KMS-11 (cell line): ENCODE measurements at regions not wholly inside any gene's neighbourhood (a gene's known extent, or its start where the extent isn't known, plus 50 kb on each side); places are given as distances from the start of the nearest gene placed in this dataset.

Experiments used
- H2AFZ ChIP-seq: fragments of 200-600 bp; sonication (generic); 2 replicates; pipeline ENCODE4 v1.6.1; 2016; ENCODE audit warnings: antibody characterized with exemption, mixed run types, low read depth
- H3K27ac ChIP-seq: fragments of 200-600 bp; sonication (generic); 2 replicates; pipeline ENCODE4 v1.6.1; 2016; ENCODE audit warnings: mild to moderate bottlenecking, mixed run types
- H3K27me3 ChIP-seq: fragments of 200-600 bp; sonication (generic); 2 replicates; pipeline ENCODE4 v1.6.1; 2017; ENCODE audit warnings: mild to moderate bottlenecking, low read depth, mixed run types, moderate library complexity; ENCODE audit not compliant: insufficient read depth
- H3K36me3 ChIP-seq: fragments of 200-600 bp; sonication (generic); 2 replicates; pipeline ENCODE4 v1.6.1; 2017; ENCODE audit warnings: mild to moderate bottlenecking, mixed run types; ENCODE audit not compliant: insufficient read depth
- H3K4me1 ChIP-seq: fragments of 200-600 bp; sonication (generic); 2 replicates; pipeline ENCODE4 v1.6.1; 2016; ENCODE audit warnings: mild to moderate bottlenecking, low read depth, mixed run types; ENCODE audit not compliant: poor library complexity, severe bottlenecking
- H3K4me2 ChIP-seq: fragments of 200-600 bp; sonication (generic); 2 replicates; pipeline ENCODE4 v1.7.0; 2016; ENCODE audit warnings: mild to moderate bottlenecking, mixed run types
- H3K4me3 ChIP-seq: fragments of 200-600 bp; sonication (generic); IDR thresholded peaks from 2 replicates; pipeline ENCODE4 v1.6.1; 2017; ENCODE audit warnings: low read depth, low read length, mixed read lengths; ENCODE audit not compliant: insufficient read depth
- H3K79me2 ChIP-seq: fragments of 200-600 bp; sonication (generic); 2 replicates; pipeline ENCODE4 v1.6.1; 2016; ENCODE audit warnings: low read depth, mixed run types; ENCODE audit not compliant: insufficient read depth
- H3K9ac ChIP-seq: fragments of 200-600 bp; sonication (generic); 2 replicates; pipeline ENCODE4 v1.6.1; 2016; ENCODE audit warnings: mild to moderate bottlenecking, mixed run types
- H4K20me1 ChIP-seq: fragments of 200-600 bp; sonication (generic); 2 replicates; pipeline ENCODE4 v1.6.1; 2016; ENCODE audit warnings: mild to moderate bottlenecking, mixed run types; ENCODE audit not compliant: insufficient read depth
- CTCF ChIP-seq: fragments of 200-600 bp; sonication (generic); conservative IDR thresholded peaks from 2 replicates; pipeline ENCODE4 v1.6.1; 2017; ENCODE audit warnings: low read depth, mild to moderate bottlenecking, antibody characterized with exemption, low read length, moderate library complexity, mixed read lengths

- H3K27me3 ChIP-seq: no peaks in the 10 kb centered on the region
- no peaks in the 10 kb centered on the region for H3K79me2 ChIP-seq
- no peaks in the 10 kb centered on the region for H4K20me1 ChIP-seq
- H2AFZ ChIP-seq: no peak overlapping the region
- H3K9ac ChIP-seq: no peak overlapping the region
- no peak for TF ChIP-seq CTCF
- no peaks in the 10 kb centered on the region for H3K36me3 ChIP-seq
- H3K27ac ChIP-seq: no peak overlapping the region
- no peak overlapping the region for H3K4me3 ChIP-seq
- H3K4me2 ChIP-seq: no peak overlapping the region
- H3K4me1 ChIP-seq: no peaks in the 10 kb centered on the region
Measured at GRCh38 chr9:11894136-11894535, 799.0 kb upstream of the TYRP1 start.

- Histone ChIP-seq H3K36me3 (no peaks in the 10 kb centered on the region), H4K20me1 (no peaks in the 10 kb centered on the region), H3K9ac (no peak overlapping the region), H3K4me1 (no peaks in the 10 kb centered on the region), H3K27me3 (no peaks in the 10 kb centered on the region), H3K27ac (no peak overlapping the region), H3K4me2 (no peak overlapping the region), H2AFZ (no peak overlapping the region), H3K4me3 (no peak overlapping the region), H3K79me2 (no peaks in the 10 kb centered on the region)
- no peak for TF ChIP-seq CTCF
Measured at GRCh38 chr9:11902610-11903009, 790.6 kb upstream of the TYRP1 start.

GRCh38 chr9:11915699-11916098, 777.5 kb upstream of the TYRP1 start:
- Histone ChIP-seq H4K20me1 (no peaks in the 10 kb centered on the region), H3K9ac (no peak overlapping the region), H3K27ac (no peak overlapping the region), H3K27me3 (no peaks in the 10 kb centered on the region), H2AFZ (no peak overlapping the region), H3K36me3 (no peaks in the 10 kb centered on the region), H3K4me1 (no peaks in the 10 kb centered on the region), H3K4me2 (no peak overlapping the region), H3K4me3 (no peak overlapping the region), H3K79me2 (no peaks in the 10 kb centered on the region)
- TF ChIP-seq CTCF: no peak

GRCh38 chr9:11928871-11929321, 764.3 kb upstream of the TYRP1 start:
- no peak for TF ChIP-seq CTCF
- no peak overlapping the region for H3K27ac ChIP-seq
- no peaks in the 10 kb centered on the region for H3K27me3 ChIP-seq
- no peaks in the 10 kb centered on the region for H3K36me3 ChIP-seq
- H3K4me2 ChIP-seq: no peak overlapping the region
- H3K4me3 ChIP-seq: no peak overlapping the region
- H2AFZ ChIP-seq: no peak overlapping the region
- H3K9ac ChIP-seq: no peak overlapping the region
- H3K4me1 ChIP-seq: no peaks in the 10 kb centered on the region
- no peaks in the 10 kb centered on the region for H4K20me1 ChIP-seq
- H3K79me2 ChIP-seq: no peaks in the 10 kb centered on the region

GRCh38 chr9:11931109-11931508, 762.1 kb upstream of the TYRP1 start:
- Histone ChIP-seq H3K4me2 (no peak overlapping the region), H2AFZ (no peak overlapping the region), H3K79me2 (no peaks in the 10 kb centered on the region), H3K4me3 (no peak overlapping the region), H3K27me3 (no peaks in the 10 kb centered on the region), H3K9ac (no peak overlapping the region), H3K36me3 (no peaks in the 10 kb centered on the region), H3K27ac (no peak overlapping the region), H3K4me1 (peaks cover 6% of the 10 kb centered on the region), H4K20me1 (no peaks in the 10 kb centered on the region)
- no peak for TF ChIP-seq CTCF
